Activated naive CD4-positive, alpha-beta T cell treated with anti-CD3 and anti-CD28 coated beads, Interleukin-2, amount 50 U/mL, for 16 hours (primary cell): ENCODE measurements at regions not wholly inside any gene's neighbourhood (a gene's known extent, or its start where the extent isn't known, plus 50 kb on each side); places are given as distances from the start of the nearest gene placed in this dataset.
"Not testable (repeated sequence)": the region's sequence is repeated elsewhere in the genome, so short reads cannot be mapped to it uniquely, and the experiment has no call there.

Experiments used
- DNase-seq: peaks from one replicate; pipeline ENCODE4 v3.0.0-alpha.2; 2020

GRCh38 chr4:18103876-18104605 is 82.5 kb upstream of the LCORL start:
- DNase-seq = no peak

- DNase-seq = no peak
Measured at GRCh38 chr4:18100657-18101056, 79.1 kb upstream of the LCORL start.

GRCh38 chr4:18090447-18090846 is 68.9 kb upstream of the LCORL start:
- DNase-seq = not testable (repeated sequence)

- DNase-seq = no peak
Measured at GRCh38 chr4:18082236-18082635, 60.7 kb upstream of the LCORL start.

GRCh38 chr4:18081708-18082107 is 60.2 kb upstream of the LCORL start:
- DNase-seq = no peak

- no peak for DNase-seq
Measured at GRCh38 chr4:18077808-18078207, 56.3 kb upstream of the LCORL start.

- DNase-seq = peak; percentile 21
Measured at GRCh38 chr4:18075823-18076433, 54.4 kb upstream of the LCORL start.

- DNase-seq = no peak
Measured at GRCh38 chr4:18071894-18072293, 50.3 kb upstream of the LCORL start.
